IMR-90 (cell line): ENCODE measurements at regions not wholly inside any gene's neighbourhood (a gene's known extent, or its start where the extent isn't known, plus 50 kb on each side); places are given as distances from the start of the nearest gene placed in this dataset.
"Not testable (repeated sequence)": the region's sequence is repeated elsewhere in the genome, so short reads cannot be mapped to it uniquely, and the experiment has no call there.

ENCODE experiments used
- ATAC-seq: fragments of 200-7000 bp; cut with Tn5 transposase; 2 replicates; pipeline ENCODE4 v1.9.1; 2020; ENCODE audit warnings: low read depth, mild to moderate bottlenecking, moderate library complexity
- BruUV-seq: library from RNA; stranded (reverse); fragments of 400-500 nt; replicated peaks from 2 replicates; lab custom pipeline; 2021; lab: Mats Ljungman, UMichigan
- CTCF ChIA-PET: fragments of 300-600 bp; formaldehyde crosslinking; extraction: SDS; loops from one replicate; lab custom pipeline; 2021; ENCODE audit warnings: antibody characterized with exemption; lab: Yijun Ruan, JAX
- POLR2A ChIA-PET: fragments of 300-600 bp; sonication (Branson Sonifier 250); formaldehyde crosslinking; loops from one replicate; lab custom pipeline; 2022; ENCODE audit warnings: antibody characterized with exemption; ENCODE audit not compliant: unreplicated experiment; lab: Charles Lee
- DNase-seq: peaks from one replicate; pipeline ENCODE4 v3.0.0; 2013
- H2AFZ ChIP-seq: replicated peaks from 2 replicates; pipeline ENCODE3; 2013; ENCODE audit warnings: low read length, mild to moderate bottlenecking; ENCODE audit not compliant: poor library complexity
- H2AK5ac ChIP-seq: 2 replicates; pipeline ENCODE4 v1.6.1; 2013; ENCODE audit warnings: low read depth, low read length, inconsistent platforms
- H2AK9ac ChIP-seq: replicated peaks from 2 replicates; pipeline ENCODE3; 2013; ENCODE audit warnings: mild to moderate bottlenecking, low read depth, low read length, moderate library complexity; ENCODE audit not compliant: poor library complexity
- H2BK120ac ChIP-seq: 2 replicates; pipeline ENCODE4 v1.6.1; 2013; ENCODE audit warnings: low read depth, low read length, inconsistent platforms
- H2BK15ac ChIP-seq: 3 replicates; pipeline ENCODE4 v1.6.1; 2013; ENCODE audit warnings: low read depth, low read length, inconsistent platforms
- H2BK20ac ChIP-seq: 2 replicates; pipeline ENCODE4 v1.6.1; 2013; ENCODE audit warnings: low read depth, mild to moderate bottlenecking, inconsistent platforms, low read length, moderate library complexity
- H2BK5ac ChIP-seq: 2 replicates; pipeline ENCODE4 v1.6.1; 2013; ENCODE audit warnings: mild to moderate bottlenecking, low read depth, low read length, inconsistent platforms; ENCODE audit not compliant: poor library complexity, severe bottlenecking
- H3K14ac ChIP-seq: replicated peaks from 2 replicates; pipeline ENCODE4 v1.6.1; 2013; ENCODE audit warnings: low read depth, low read length, inconsistent platforms
- H3K18ac ChIP-seq: 2 replicates; pipeline ENCODE4 v1.6.1; 2013; ENCODE audit warnings: low read depth, low read length, control low read depth
- H3K23ac ChIP-seq: 2 replicates; pipeline ENCODE4 v1.6.1; 2013; ENCODE audit warnings: low read depth, low read length, inconsistent platforms
- H3K27ac ChIP-seq: 2 replicates; pipeline ENCODE4 v1.5.1; 2013; ENCODE audit warnings: mild to moderate bottlenecking, control low read depth, low read length; ENCODE audit not compliant: insufficient read depth
- H3K27me3 ChIP-seq: 2 replicates; pipeline ENCODE4 v1.6.1; 2013; ENCODE audit warnings: low read length; ENCODE audit not compliant: control insufficient read depth, insufficient read depth
- H3K36me3 ChIP-seq: 2 replicates; pipeline ENCODE4 v1.6.1; 2013; ENCODE audit warnings: low read length, mixed read lengths; ENCODE audit not compliant: control insufficient read depth, insufficient read depth
- H3K4ac ChIP-seq: 2 replicates; pipeline ENCODE4 v1.6.1; 2013; ENCODE audit warnings: low read depth, low read length, inconsistent platforms
- H3K4me1 ChIP-seq: 2 replicates; pipeline ENCODE4 v1.6.1; 2013; ENCODE audit warnings: low read length, mixed read lengths; ENCODE audit not compliant: control insufficient read depth, insufficient read depth
- H3K4me2 ChIP-seq: 2 replicates; pipeline ENCODE4 v1.6.1; 2013; ENCODE audit warnings: low read depth, mild to moderate bottlenecking, control low read depth, low read length, moderate library complexity
- H3K4me3 ChIP-seq: 2 replicates; pipeline ENCODE4 v1.5.1; 2013; ENCODE audit warnings: low read depth, mild to moderate bottlenecking, control low read depth, low read length, moderate library complexity; ENCODE audit not compliant: insufficient read depth
- H3K56ac ChIP-seq: 2 replicates; pipeline ENCODE4 v1.6.1; 2013; ENCODE audit warnings: low read length, inconsistent platforms; ENCODE audit not compliant: insufficient read depth; ENCODE audit errors: extremely low read depth
- H3K79me1 ChIP-seq, 2 experiments: 2 replicates each; pipeline ENCODE4 v1.6.1; 2013; ENCODE audit warnings: low read length in 2 of 2, inconsistent platforms in 1 of 2, low read depth in 1 of 2
- H3K9ac ChIP-seq: 2 replicates; pipeline ENCODE4 v1.6.1; 2013; ENCODE audit warnings: low read depth, low read length, control low read depth
- H3K9me1 ChIP-seq: 2 replicates; pipeline ENCODE4 v1.6.1; 2013; ENCODE audit warnings: low read length, inconsistent platforms; ENCODE audit not compliant: insufficient read depth
- H3K9me3 ChIP-seq: 2 replicates; pipeline ENCODE4 v1.6.1; 2013; ENCODE audit warnings: low read length; ENCODE audit not compliant: control insufficient read depth, insufficient read depth
- H4K20me1 ChIP-seq: 2 replicates; pipeline ENCODE4 v1.6.1; 2013; ENCODE audit warnings: low read length, inconsistent platforms; ENCODE audit not compliant: insufficient read depth
- H4K5ac ChIP-seq: 2 replicates; pipeline ENCODE4 v1.6.1; 2013; ENCODE audit warnings: mild to moderate bottlenecking, low read depth, low read length, control low read depth
- H4K8ac ChIP-seq, 2 experiments: 2 replicates each; pipeline ENCODE4 v1.6.1; 2013; ENCODE audit warnings: low read depth in 2 of 2, low read length in 2 of 2, control low read depth in 1 of 2, inconsistent platforms in 1 of 2
- H4K91ac ChIP-seq: 2 replicates; pipeline ENCODE4 v1.6.1; 2013; ENCODE audit warnings: low read depth, low read length, inconsistent platforms; ENCODE audit not compliant: insufficient read depth
- WGBS, 2 experiments: methylation state at CpG; one replicate each; pipeline versions ENCODE4 v1.1.5 to v1.1.7; 2013; ENCODE audit warnings: missing lambda C conversion rate in 2 of 2; ENCODE audit not compliant: insufficient read length in 1 of 2; ENCODE audit errors: extremely low coverage in 2 of 2; 5-methylcytosine and 5-hydroxymethylcytosine counted together
- dilution Hi-C: fragments of 300-500 bp; cut with HindIII; formaldehyde crosslinking; loops from one replicate; pipeline ENCODE4 v1.14.3; 2018; ENCODE audit warnings: low sequenced_read_pairs; ENCODE audit not compliant: unreplicated experiment
- in situ Hi-C: fragments of 300-500 bp; cut with MboI; formaldehyde crosslinking; loops from 3 replicates; pipeline ENCODE4 v1.14.3; 2019; ENCODE audit warnings: low sequenced_read_pairs, inconsistent platforms, mixed read lengths
- intact Hi-C: fragments of 100-400 bp; cut with micrococcal nuclease; formaldehyde crosslinking; loops from 2 replicates; pipeline ENCODE4 v1.10.0; 2022

DNA sequence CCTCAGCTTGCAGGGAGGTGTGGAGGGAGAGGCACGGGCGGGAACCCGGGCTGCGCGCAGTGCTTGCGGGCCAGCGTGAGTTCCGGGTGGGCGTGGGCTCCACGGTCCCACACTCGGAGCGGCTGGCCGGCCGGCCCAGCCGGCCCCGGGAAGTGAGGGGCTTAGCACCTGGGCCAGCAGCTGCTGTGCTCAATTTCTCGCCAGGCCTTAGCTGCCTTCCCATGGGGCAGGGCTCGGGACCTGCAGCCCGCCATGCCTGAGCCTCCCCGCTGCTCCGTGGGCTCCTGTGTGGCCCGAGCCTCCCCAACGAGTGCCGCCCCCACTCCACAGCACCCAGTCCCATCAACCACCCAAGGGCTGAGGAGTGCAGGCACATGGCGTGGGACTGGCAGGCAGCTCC lies 83.0 kb upstream of the CDCA7L start:
- in situ Hi-C loops, dilution Hi-C loops, H3K4me2 ChIP-seq, intact Hi-C loops, H4K5ac ChIP-seq, H3K4me1 ChIP-seq, H4K20me1 ChIP-seq, H3K4me3 ChIP-seq, H4K91ac ChIP-seq, H3K9ac ChIP-seq, H3K14ac ChIP-seq, H3K4ac ChIP-seq, ATAC-seq, H2AK9ac ChIP-seq, H3K9me3 ChIP-seq, H3K23ac ChIP-seq, BruUV-seq, H3K18ac ChIP-seq, H2BK120ac ChIP-seq, H2AK5ac ChIP-seq, H2BK5ac ChIP-seq, POLR2A ChIA-PET, H3K27ac ChIP-seq, H3K9me1 ChIP-seq, H2BK20ac ChIP-seq, H2BK15ac ChIP-seq, CTCF ChIA-PET, H4K8ac ChIP-seq, DNase-seq, H3K56ac ChIP-seq, H3K79me1 ChIP-seq, H2AFZ ChIP-seq, H3K27me3 ChIP-seq, H3K36me3 ChIP-seq: not testable (repeated sequence)
- WGBS, 2 experiments = 76% methylated on average over 12 of the region's 25 CpGs; no CpG with 5 or more reads in 1 of the 2 experiments
